Stimulated activated memory B cell treated with anti-CD40 and anti-IgM and Interleukin-4, amounts not matched to agents 10 μg/mL and 1 μg/mL and 100 μg/mL, for 72 hours (primary cell): ENCODE measurements at regions not wholly inside any gene's neighbourhood (a gene's known extent, or its start where the extent isn't known, plus 50 kb on each side); places are given as distances from the start of the nearest gene placed in this dataset.
"Not testable (repeated sequence)": the region's sequence is repeated elsewhere in the genome, so short reads cannot be mapped to it uniquely, and the experiment has no call there.

ENCODE experiments used
- ATAC-seq: fragments of 150-1000 bp; cut with Tn5 transposase; 2 replicates; pipeline ENCODE4 v1.10.0; 2021
- H3K27ac Mint-ChIP-seq: one replicate; pipeline ENCODE4 v1.8.0; 2022; ENCODE audit warnings: mild to moderate bottlenecking, mixed read lengths
- H3K27me3 Mint-ChIP-seq: one replicate; pipeline ENCODE4 v1.8.0; 2022; ENCODE audit warnings: mixed read lengths
- H3K36me3 Mint-ChIP-seq: one replicate; pipeline ENCODE4 v1.8.0; 2022; ENCODE audit warnings: mixed read lengths
- H3K4me1 Mint-ChIP-seq: one replicate; pipeline ENCODE4 v1.8.0; 2022; ENCODE audit warnings: mixed read lengths
- H3K4me3 Mint-ChIP-seq: one replicate; pipeline ENCODE4 v1.8.0; 2022; ENCODE audit warnings: mild to moderate bottlenecking, moderate library complexity, mixed read lengths
- H3K9me3 Mint-ChIP-seq: one replicate; pipeline ENCODE4 v1.8.0; 2022; ENCODE audit warnings: mixed read lengths

DNA sequence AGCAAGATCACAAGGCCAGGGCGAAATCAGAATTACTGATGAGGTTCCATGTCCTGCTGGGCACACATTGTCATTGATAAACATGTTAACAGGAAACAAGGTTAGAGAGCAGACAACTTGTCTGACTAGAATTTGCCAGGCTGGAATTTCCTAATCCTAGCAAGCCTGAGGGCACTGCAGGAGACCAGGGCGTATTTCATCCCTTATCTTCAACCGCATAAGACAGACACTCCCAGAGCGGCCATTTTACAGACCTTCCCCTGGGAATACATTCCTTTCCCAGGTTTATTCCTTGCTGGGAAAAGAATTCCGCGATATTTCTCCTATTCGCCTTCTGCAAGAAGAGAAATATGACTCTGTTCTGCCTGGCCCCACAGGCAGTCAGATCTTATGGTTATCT lies 290.9 kb upstream of the PROK2 start:
- H3K27me3 Mint-ChIP-seq = peaks cover 12% of the 10 kb centered on the region
- H3K36me3 Mint-ChIP-seq, ATAC-seq, H3K27ac Mint-ChIP-seq, H3K4me3 Mint-ChIP-seq: not testable (repeated sequence)
- peaks cover 14% of the 10 kb centered on the region for H3K9me3 Mint-ChIP-seq
- H3K4me1 Mint-ChIP-seq = peaks cover 40% of the 10 kb centered on the region

DNA sequence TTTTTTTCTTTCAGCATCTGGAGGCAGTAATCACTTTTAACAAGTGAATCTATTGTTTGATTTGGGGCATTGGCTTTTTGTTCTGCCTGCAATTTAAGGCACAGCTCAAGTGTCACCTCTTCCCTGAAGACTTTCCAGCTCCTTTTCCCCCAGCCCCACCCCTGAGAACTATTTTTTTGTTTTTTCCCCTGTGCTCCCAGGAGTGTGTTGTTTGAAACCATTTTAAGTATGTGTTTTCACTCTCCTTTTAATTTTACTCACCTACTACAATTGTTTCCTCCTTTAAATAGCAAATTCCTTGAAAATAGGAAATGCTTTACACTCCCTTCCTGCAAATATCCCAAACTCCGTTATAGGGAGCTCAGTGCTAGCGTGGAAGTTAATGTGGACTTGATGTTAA lies 286.7 kb upstream of the PROK2 start:
- H3K36me3 Mint-ChIP-seq = no peaks in the 10 kb centered on the region
- no peak overlapping the region for H3K27ac Mint-ChIP-seq

DNA sequence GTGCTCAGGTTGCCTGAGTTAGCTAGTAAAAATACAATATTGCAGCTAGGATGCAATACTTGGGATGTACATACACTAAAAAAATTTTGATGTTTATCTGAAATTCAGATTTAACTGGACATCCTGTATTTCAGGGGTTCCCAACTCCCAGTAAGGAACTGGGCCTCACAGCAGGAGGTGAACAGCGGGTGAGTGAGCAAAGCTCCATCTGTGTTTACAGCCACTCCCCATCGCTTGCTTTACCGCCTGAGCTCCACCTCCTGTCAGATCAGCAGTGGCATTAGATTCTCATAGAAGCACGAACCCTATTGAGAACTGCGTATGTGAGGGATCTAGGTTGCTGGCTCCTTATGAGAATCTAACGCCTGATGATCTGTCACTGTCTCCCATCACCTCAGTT lies 285.1 kb upstream of the PROK2 start:
- no peak for ATAC-seq

More for the DNA sequence above, 286.7 kb upstream of the PROK2 start:
- Mint-ChIP-seq H3K9me3 (peaks cover 12% of the 10 kb centered on the region), H3K4me1 (no peaks in the 10 kb centered on the region), H3K4me3 (no peak overlapping the region), H3K27me3 (peaks cover 12% of the 10 kb centered on the region)
- ATAC-seq = no peak

DNA sequence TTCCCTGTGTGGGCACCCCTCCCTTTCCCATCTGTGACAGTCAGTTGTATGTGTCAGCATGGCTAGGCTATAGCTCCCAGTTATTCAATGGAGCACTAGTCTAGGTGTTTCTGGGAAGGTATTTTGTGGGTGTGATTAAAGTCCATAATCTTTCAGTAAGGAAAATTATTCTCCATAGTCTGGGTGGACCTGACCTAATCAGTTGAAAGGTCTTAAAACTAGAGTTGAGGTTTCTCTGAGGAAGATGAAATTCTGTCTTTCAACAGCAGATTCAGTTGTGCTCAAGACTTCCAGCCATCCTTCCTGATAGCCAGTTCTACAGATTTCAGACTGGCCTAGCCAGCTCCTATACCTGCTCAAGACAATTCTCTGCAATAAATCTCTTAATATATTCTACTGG lies 284.6 kb upstream of the PROK2 start:
- ATAC-seq = no peak
- H3K9me3 Mint-ChIP-seq = no peaks in the 10 kb centered on the region
- H3K27ac Mint-ChIP-seq = no peak overlapping the region
- H3K36me3 Mint-ChIP-seq = no peaks in the 10 kb centered on the region
- no peaks in the 10 kb centered on the region for H3K4me1 Mint-ChIP-seq
- peaks cover 12% of the 10 kb centered on the region for H3K27me3 Mint-ChIP-seq
- H3K4me3 Mint-ChIP-seq = no peak overlapping the region

More for the DNA sequence above, 285.1 kb upstream of the PROK2 start:
- Mint-ChIP-seq H3K27me3 (peaks cover 12% of the 10 kb centered on the region), H3K4me1 (no peaks in the 10 kb centered on the region), H3K4me3 (no peak overlapping the region), H3K36me3 (no peaks in the 10 kb centered on the region), H3K27ac (no peak overlapping the region), H3K9me3 (peaks cover 3% of the 10 kb centered on the region)

DNA sequence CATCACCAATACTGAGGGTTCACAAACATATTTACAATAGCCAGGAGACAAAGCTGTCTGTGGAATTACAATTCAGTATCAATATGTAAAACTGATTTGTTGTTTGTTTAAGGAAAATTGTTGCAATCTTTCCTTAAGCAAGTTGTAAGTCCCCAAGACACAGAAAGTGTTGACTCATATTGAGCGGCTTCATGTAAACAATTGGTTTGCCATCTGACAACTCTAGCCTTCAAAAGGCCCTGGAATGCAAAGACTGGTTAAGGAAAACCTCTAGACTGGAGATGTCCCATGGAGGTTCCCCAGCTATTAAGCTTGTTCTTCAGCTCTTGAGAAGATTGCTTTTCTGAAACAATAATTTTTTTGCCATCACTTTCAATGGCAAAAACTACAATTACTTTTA lies 283.7 kb upstream of the PROK2 start:
- Mint-ChIP-seq H3K36me3 (peaks cover 5% of the 10 kb centered on the region), H3K4me3 (no peak overlapping the region), H3K4me1 (no peaks in the 10 kb centered on the region), H3K9me3 (peaks cover 5% of the 10 kb centered on the region), H3K27ac (no peak overlapping the region), H3K27me3 (peaks cover 12% of the 10 kb centered on the region)
- no peak for ATAC-seq

DNA sequence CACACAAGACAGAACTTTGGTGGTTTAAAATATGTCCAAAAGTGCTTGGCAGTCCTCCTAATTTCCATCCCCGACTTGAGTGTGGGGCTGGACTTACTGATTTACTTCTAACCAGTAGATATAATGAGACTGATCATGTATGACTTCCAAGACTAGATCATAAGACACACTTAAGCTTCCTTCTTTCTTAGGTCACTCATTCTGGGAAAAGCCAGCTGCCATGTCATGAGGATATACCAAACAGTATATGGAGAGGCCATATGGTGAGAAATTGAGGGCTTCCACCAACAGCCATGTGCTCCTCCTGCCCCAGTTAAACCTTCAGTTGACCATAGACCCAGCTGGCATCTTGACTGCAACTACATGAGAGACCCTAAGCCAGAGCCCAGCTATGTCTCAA lies 282.8 kb upstream of the PROK2 start:
- Mint-ChIP-seq H3K4me3 (no peak overlapping the region), H3K27me3 (peaks cover 12% of the 10 kb centered on the region), H3K36me3 (peaks cover 5% of the 10 kb centered on the region), H3K4me1 (no peaks in the 10 kb centered on the region), H3K9me3 (peaks cover 5% of the 10 kb centered on the region), H3K27ac (no peak overlapping the region)
- no peak for ATAC-seq

DNA sequence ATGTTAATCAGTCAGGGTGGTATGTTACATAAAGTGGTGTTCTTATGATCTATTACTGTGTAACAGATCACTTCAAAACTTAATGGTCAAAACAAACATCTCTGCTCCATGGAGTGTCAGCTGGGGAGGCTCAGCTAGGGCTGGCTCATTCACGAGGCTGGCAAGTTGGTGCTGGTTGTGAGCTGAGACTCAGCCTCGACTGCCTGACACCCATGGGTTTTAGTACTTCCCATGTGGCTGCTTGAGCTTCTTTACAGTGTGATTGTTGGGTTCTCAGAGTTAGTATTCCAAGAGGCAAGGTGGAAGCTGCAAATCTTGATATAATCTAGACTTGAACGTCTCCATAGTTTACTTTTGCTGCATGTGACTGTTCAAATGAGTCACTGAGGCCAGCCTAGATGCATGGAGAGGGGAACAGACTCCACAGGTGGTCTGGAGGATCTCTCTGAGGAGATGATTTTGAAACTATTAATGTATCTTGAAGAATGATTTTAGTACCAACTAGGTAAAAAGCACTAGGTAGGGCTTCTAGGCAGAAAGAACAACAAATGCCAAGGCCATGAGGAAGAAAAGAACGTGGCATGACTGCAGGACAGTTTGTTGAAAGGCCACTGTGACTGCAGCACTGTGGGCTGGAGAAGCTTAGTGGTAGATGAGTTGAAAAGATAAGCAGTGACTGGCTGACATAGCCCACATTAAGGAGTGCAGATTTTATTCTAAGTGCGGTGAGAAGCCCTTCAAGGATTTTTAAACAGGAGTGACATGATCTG lies 281.1 kb upstream of the PROK2 start:
- H3K4me1 Mint-ChIP-seq = no peaks in the 10 kb centered on the region
- peaks cover 7% of the 10 kb centered on the region for H3K9me3 Mint-ChIP-seq
- H3K27ac Mint-ChIP-seq = no peak overlapping the region
- H3K27me3 Mint-ChIP-seq = peaks cover 1% of the 10 kb centered on the region
- no peak overlapping the region for H3K4me3 Mint-ChIP-seq
- ATAC-seq = no peak
- peaks cover 5% of the 10 kb centered on the region for H3K36me3 Mint-ChIP-seq

DNA sequence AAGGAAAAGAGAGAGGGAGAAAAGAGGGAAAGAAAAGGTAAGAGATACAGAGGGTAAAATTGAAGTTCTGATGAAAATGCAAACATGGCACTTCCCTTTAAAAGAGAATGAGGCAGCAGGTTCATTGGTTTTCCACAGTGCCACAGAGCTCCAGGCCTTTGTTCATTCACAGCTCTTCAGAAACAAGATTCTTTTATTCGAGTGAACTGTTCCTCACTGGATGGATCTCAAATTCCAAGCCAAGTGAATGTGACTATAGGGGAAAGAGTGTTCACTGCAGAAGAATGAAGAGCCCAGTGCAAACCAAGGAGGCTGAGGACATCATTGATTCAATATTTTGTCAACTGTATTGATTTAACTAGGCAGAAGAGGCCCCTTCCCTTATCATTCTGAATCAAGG lies 280.3 kb upstream of the PROK2 start:
- no peak overlapping the region for H3K27ac Mint-ChIP-seq
- H3K9me3 Mint-ChIP-seq = peaks cover 7% of the 10 kb centered on the region
- ATAC-seq = no peak
- no peak overlapping the region for H3K4me3 Mint-ChIP-seq
- H3K36me3 Mint-ChIP-seq = peaks cover 5% of the 10 kb centered on the region
- no peaks in the 10 kb centered on the region for H3K27me3 Mint-ChIP-seq
- no peaks in the 10 kb centered on the region for H3K4me1 Mint-ChIP-seq

DNA sequence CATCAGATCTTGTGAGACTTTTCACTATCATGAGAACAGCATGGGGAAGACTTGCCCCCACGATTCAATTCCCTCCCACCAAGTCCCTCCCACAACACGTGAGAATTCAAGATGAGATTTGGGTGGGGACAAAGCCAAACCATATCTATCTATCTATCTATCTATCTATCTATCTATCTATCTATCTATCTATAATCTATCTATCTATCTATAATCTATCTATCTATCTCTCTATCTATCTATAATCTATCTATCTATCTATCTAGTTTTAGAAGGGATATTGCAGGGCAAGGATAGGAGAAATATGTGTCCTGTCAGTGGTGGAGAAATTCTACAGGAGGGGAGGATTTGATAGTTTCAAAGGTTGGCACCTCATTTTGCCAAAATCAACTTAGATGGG lies 279.8 kb upstream of the PROK2 start:
- not testable (repeated sequence) for H3K27me3 Mint-ChIP-seq, H3K36me3 Mint-ChIP-seq, H3K27ac Mint-ChIP-seq, ATAC-seq, H3K4me3 Mint-ChIP-seq, H3K9me3 Mint-ChIP-seq, H3K4me1 Mint-ChIP-seq

DNA sequence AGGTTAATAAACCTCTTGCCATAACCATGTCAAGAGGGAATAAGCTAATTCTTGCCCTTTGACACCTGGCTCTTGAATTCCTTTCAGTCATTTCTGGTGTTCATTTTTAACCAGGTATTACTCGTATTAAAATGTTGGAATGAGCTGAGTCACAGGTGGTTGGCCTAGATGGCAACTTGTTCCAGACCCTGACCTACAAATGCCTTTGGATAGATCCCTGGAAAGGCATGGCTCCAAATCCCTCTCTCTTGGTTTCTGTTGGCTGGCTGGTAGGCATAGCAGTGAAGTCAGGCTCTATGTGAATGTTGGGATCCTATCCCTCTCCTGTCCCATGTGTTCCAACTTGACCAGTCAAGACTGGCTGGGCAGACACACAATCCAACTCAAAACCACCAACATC lies 277.1 kb upstream of the PROK2 start:
- no peak overlapping the region for H3K4me3 Mint-ChIP-seq
- H3K27me3 Mint-ChIP-seq = no peaks in the 10 kb centered on the region
- H3K9me3 Mint-ChIP-seq = peaks cover 7% of the 10 kb centered on the region
- no peak for ATAC-seq
- no peak overlapping the region for H3K27ac Mint-ChIP-seq
- no peaks in the 10 kb centered on the region for H3K4me1 Mint-ChIP-seq
- H3K36me3 Mint-ChIP-seq = peaks cover 5% of the 10 kb centered on the region

DNA sequence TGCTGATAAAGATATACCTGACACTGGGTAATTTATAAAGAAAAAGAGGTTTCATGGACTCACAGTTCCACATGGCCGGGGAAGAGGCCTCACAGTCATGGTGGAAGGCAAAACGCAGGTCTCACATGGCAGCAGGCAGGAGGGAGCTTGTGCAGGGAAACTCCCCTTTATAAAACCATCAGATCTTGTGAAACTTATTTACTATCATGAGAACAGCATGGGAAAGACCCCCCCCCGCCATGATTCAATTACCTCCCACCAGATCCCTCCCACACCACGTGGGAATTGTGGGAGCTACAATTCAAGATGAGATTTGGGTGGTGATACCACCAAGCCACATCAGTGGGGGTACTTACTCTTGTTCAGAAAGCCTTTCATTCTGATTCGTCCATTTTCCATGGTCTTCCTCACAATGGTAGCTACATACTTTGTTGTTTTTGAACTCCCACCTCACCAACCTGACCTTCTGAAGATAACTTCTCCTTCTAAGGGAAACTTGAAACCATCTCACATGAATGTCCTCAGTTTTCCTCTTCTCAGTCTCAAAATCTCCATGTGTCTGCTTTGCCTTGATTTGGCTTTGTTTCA lies 275.6 kb upstream of the PROK2 start:
- H3K27ac Mint-ChIP-seq = no peak overlapping the region
- no peaks in the 10 kb centered on the region for H3K27me3 Mint-ChIP-seq
- H3K36me3 Mint-ChIP-seq = peaks cover 5% of the 10 kb centered on the region
- no peak for ATAC-seq
- H3K9me3 Mint-ChIP-seq = peaks cover 7% of the 10 kb centered on the region
- no peak overlapping the region for H3K4me3 Mint-ChIP-seq
- H3K4me1 Mint-ChIP-seq = no peaks in the 10 kb centered on the region

DNA sequence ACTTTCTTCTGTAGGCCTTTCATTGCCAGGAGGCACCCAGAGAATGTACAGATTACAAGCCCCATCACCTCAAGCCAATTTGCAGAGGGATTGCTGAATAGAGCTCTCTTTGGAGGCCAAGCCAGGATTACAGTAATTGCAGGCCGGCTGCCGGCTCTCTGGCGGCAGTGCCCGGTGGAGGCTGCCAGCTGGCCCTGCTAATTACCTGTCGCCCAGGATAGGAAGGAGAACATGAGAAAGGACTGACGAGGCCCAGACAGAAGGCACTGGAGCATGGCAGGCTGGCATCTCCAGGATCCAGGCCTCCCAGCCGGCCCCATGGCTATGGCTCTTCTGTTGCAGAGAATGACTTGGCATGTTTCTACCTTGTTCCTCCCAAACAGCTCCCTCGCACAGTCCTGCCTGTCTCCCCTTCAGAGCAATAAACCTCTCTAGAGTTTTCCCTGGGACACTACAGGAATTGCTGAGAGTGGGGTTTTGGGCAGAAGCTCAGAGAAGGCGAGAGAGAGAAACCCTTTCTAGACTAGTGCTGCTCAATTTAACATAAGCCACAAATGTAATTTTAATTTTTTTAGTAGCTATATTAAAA lies 273.6 kb upstream of the PROK2 start:
- H3K9me3 Mint-ChIP-seq = peaks cover 2% of the 10 kb centered on the region
- no peaks in the 10 kb centered on the region for H3K27me3 Mint-ChIP-seq
- H3K4me3 Mint-ChIP-seq = no peak overlapping the region
- H3K4me1 Mint-ChIP-seq = no peaks in the 10 kb centered on the region
- no peak overlapping the region for H3K27ac Mint-ChIP-seq
- ATAC-seq = no peak
- H3K36me3 Mint-ChIP-seq = no peaks in the 10 kb centered on the region

DNA sequence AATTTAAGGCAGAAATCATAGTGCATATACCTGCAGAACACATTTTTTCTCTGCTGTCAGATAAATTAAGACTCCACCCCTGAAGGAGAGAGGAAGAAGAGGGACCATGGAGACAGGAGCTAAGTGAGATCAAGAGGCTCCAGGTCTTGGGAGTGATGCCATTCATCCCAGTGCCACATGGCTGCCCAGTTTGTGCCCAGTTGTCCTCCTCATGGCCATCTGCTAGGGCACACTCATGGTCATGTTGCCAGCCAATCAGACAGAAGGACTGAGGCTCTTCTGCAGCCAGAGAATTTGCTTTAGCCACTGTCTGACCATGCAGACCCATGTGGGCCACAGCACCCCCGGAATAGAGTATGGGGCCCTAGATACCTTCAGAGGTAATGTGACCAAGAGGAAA lies 270.5 kb upstream of the PROK2 start:
- Mint-ChIP-seq H3K9me3 (no peaks in the 10 kb centered on the region), H3K36me3 (no peaks in the 10 kb centered on the region), H3K27ac (no peak overlapping the region), H3K27me3 (no peaks in the 10 kb centered on the region), H3K4me1 (no peaks in the 10 kb centered on the region), H3K4me3 (no peak overlapping the region)
- ATAC-seq = peak; percentile 16

DNA sequence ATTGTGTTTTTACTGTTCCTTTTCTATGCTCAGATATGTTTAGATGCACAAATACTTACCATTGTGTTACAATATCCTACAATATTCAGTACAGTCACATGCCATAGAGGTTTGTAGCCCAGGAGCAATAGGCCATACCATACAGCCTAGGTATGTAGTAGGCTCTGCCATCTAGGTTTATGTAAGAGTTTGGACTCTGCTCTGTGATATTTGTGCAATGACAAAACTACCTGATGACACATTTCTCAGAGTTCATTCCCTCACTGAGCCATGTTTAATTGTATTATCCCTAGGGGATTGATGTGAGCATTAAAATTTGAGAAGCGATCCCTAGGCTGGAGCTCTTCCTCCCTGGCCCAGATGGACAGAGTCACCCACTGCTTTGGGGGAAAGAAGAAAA lies 270.0 kb upstream of the PROK2 start:
- no peaks in the 10 kb centered on the region for H3K4me1 Mint-ChIP-seq
- no peaks in the 10 kb centered on the region for H3K36me3 Mint-ChIP-seq
- no peak overlapping the region for H3K4me3 Mint-ChIP-seq
- H3K27me3 Mint-ChIP-seq = no peaks in the 10 kb centered on the region
- H3K9me3 Mint-ChIP-seq = no peaks in the 10 kb centered on the region
- no peak overlapping the region for H3K27ac Mint-ChIP-seq
- ATAC-seq = no peak

DNA sequence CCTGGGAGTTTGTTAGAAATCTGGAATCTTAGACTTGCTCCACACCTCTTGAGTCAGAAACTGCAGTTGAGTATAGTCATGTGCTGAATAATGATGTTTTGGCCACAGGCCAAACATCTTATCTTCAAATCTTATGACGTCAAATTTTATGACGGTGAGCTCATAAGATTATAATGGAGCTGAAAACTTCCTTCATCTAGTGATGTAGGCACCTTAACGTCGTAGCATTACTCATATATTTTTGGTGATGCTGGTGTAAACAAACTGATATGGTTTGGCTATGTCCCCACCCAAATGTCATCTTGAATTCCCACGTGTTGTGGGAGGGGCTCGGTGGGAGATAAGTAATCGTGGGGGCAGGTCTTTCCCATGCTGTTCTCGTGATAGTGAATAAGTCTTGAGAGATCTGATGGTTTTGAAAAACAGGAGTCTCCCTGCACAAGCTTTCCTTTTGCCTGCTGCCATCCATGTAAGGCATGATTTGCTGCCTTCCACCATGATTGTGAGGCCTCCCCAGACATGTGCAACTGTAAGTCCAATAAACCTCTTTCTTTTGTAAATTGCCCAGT lies 268.0 kb upstream of the PROK2 start:
- Mint-ChIP-seq H3K27ac (no peak overlapping the region), H3K27me3 (no peaks in the 10 kb centered on the region), H3K9me3 (no peaks in the 10 kb centered on the region), H3K4me1 (no peaks in the 10 kb centered on the region), H3K4me3 (no peak overlapping the region), H3K36me3 (no peaks in the 10 kb centered on the region)
- ATAC-seq = no peak

DNA sequence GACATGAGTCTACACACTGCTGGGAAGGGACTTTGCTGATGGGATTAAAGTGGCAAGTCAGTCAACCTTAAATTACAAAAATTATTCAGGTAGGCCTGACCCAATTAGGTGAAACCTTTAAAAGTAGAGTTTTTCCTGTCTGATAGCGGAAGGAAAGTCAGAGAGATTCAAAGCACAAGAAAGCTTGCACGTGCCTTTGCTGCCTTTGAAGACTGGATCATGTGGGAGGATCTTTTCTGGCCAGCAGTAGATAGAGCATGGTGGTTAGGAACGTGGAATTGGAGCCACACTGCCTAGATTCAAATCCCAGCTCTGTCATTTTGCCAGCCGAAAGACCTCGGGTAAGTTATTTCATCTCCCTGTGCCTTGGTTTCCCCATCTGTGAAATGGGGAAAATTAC lies 265.8 kb upstream of the PROK2 start:
- H3K27me3 Mint-ChIP-seq = no peaks in the 10 kb centered on the region
- no peaks in the 10 kb centered on the region for H3K9me3 Mint-ChIP-seq
- no peaks in the 10 kb centered on the region for H3K36me3 Mint-ChIP-seq
- no peak overlapping the region for H3K27ac Mint-ChIP-seq
- ATAC-seq = no peak
- H3K4me1 Mint-ChIP-seq = no peaks in the 10 kb centered on the region
- no peak overlapping the region for H3K4me3 Mint-ChIP-seq
